Suprapubic skin (tissue), 4 donors: ENCODE measurements at regions not wholly inside any gene's neighbourhood (a gene's known extent, or its start where the extent isn't known, plus 50 kb on each side); places are given as distances from the start of the nearest gene placed in this dataset.
"Not testable (repeated sequence)": the region's sequence is repeated elsewhere in the genome, so short reads cannot be mapped to it uniquely, and the experiment has no call there.

ENCODE experiments used
- DNase-seq, 2 donors: peaks; one replicate each; pipeline ENCODE4 v3.0.0-alpha.2; 2019; ENCODE audit warnings: low spot score in 2 of 2
- H3K27ac ChIP-seq: fragments of 200-600 bp; sonication (generic); one replicate; pipeline ENCODE4 v1.5.1; 2019
- H3K27me3 ChIP-seq: fragments of 200-600 bp; sonication (generic); one replicate; pipeline ENCODE4 v1.5.1; 2019
- H3K36me3 ChIP-seq: fragments of 200-600 bp; sonication (generic); one replicate; pipeline ENCODE4 v1.5.1; 2019
- H3K4me1 ChIP-seq: fragments of 200-600 bp; sonication (generic); one replicate; pipeline ENCODE4 v1.5.1; 2019
- H3K4me3 ChIP-seq: fragments of 200-600 bp; sonication (generic); one replicate; pipeline ENCODE4 v1.5.1; 2019; ENCODE audit warnings: mild to moderate bottlenecking
- H3K9me3 ChIP-seq: fragments of 200-600 bp; sonication (generic); one replicate; pipeline ENCODE4 v1.5.1; 2019
- CTCF ChIP-seq, 2 donors: fragments of 200-600 bp in 1 of 2; fragments of 450-650 bp in 1 of 2; sonication (generic) in 1 of 2; IDR thresholded peaks; one replicate each; pipeline ENCODE4 v1.5.1; 2016 to 2019; ENCODE audit warnings: antibody characterized with exemption in 2 of 2, mild to moderate bottlenecking in 1 of 2, moderate library complexity in 1 of 2
- EP300 ChIP-seq: sonication (generic); formaldehyde crosslinking; IDR thresholded peaks from one replicate; pipeline ENCODE4 v1.6.1; 2017; ENCODE audit warnings: antibody characterized with exemption
- POLR2A ChIP-seq, 2 donors: fragments of 450-650 bp; IDR thresholded peaks; one replicate each; pipeline ENCODE4 v1.6.1; 2017; ENCODE audit warnings: antibody characterized with exemption in 2 of 2, mild to moderate bottlenecking in 2 of 2, moderate library complexity in 2 of 2
- POLR2AphosphoS5 ChIP-seq, 3 donors: sonication (generic); formaldehyde crosslinking; IDR thresholded peaks; one replicate each; pipeline ENCODE4 v1.6.1; 2017; ENCODE audit warnings: antibody characterized with exemption in 3 of 3
- WGBS: methylation state at CpG from one replicate; pipeline ENCODE4 v1.1.5; 2018; 5-methylcytosine and 5-hydroxymethylcytosine counted together

GRCh38 chr4:107363125-107363524 lies 327.0 kb upstream of the DKK2 start:
- no peak overlapping the region for H3K4me3 ChIP-seq
- DNase-seq, result no peak
- no peak overlapping the region for H3K27ac ChIP-seq
- H3K4me1 ChIP-seq, result no peaks in the 10 kb centered on the region
- no peaks in the 10 kb centered on the region for H3K9me3 ChIP-seq
- H3K36me3 ChIP-seq, result no peaks in the 10 kb centered on the region
- TF ChIP-seq EP300, result no peak
- no peak for TF ChIP-seq POLR2AphosphoS5 (IDR thresholded peaks at IDR 0.05)
- no peak for TF ChIP-seq POLR2A (IDR thresholded peaks at IDR 0.05)
- TF ChIP-seq CTCF (IDR thresholded peaks at IDR 0.05), result no peak
- H3K27me3 ChIP-seq, result no peaks in the 10 kb centered on the region
- WGBS, result 58% methylated on average over 2 of the region's 2 CpGs

GRCh38 chr4:107359208-107359607 lies 323.1 kb upstream of the DKK2 start:
- DNase-seq, result no peak
- TF ChIP-seq EP300 (no peak), CTCF (IDR thresholded peaks at IDR 0.05) (no peak), POLR2A (IDR thresholded peaks at IDR 0.05) (no peak), POLR2AphosphoS5 (IDR thresholded peaks at IDR 0.05) (no peak)
- Histone ChIP-seq H3K27me3 (no peaks in the 10 kb centered on the region), H3K4me1 (no peaks in the 10 kb centered on the region), H3K36me3 (no peaks in the 10 kb centered on the region), H3K4me3 (no peak overlapping the region), H3K9me3 (no peaks in the 10 kb centered on the region), H3K27ac (no peak overlapping the region)
- 89% methylated on average over 1 of the region's 1 CpG for WGBS

DNA sequence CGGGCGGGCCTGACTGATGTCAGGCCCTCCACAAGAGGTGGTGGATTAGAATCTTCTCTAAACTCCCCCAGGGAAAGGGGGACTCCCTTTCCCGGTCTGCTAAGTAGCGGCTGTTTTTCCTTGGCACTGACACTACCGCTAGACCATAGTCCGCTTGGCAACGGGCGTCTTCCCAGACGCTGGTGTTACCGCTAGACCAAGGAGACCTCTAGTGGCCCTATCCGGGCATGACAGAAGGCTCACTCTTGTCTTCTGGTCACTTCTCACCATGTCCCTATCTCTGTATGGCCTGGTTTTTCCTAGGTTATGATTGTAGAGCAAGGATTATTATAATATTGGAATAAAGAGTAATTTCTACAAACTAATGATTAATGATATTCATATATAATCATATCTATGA lies 318.2 kb upstream of the DKK2 start:
- 65% methylated on average over 11 of the region's 11 CpGs for WGBS
- not testable (repeated sequence) for H3K4me3 ChIP-seq

DNA sequence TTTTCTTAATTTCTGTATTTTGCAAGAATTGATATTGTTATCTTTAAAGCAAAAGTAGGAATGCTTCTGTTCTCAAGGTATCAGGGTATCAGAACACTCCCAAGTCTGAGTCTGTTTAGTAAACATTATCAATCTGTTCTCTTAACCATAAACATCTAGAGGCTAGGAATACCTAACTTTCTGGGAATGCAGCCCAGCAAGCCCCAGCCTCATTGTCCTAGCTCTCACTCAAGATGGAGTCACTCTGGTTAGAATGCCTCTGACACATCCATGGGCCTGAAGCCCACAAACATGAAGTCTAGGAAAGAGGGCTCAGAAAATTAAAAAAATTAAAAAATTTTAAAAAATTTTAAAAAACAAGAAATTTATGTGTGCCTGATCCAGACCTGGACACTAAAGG lies 315.1 kb upstream of the DKK2 start:
- Histone ChIP-seq H3K27ac (no peak overlapping the region), H3K9me3 (no peaks in the 10 kb centered on the region), H3K4me3 (no peak overlapping the region), H3K4me1 (no peaks in the 10 kb centered on the region), H3K27me3 (no peaks in the 10 kb centered on the region), H3K36me3 (no peaks in the 10 kb centered on the region)
- DNase-seq, result no peak
- TF ChIP-seq EP300 (no peak), CTCF (IDR thresholded peaks at IDR 0.05) (no peak), POLR2A (IDR thresholded peaks at IDR 0.05) (no peak)

More for the DNA sequence above, 318.2 kb upstream of the DKK2 start:
- H3K4me1 ChIP-seq, DNase-seq, H3K36me3 ChIP-seq, H3K27me3 ChIP-seq, H3K9me3 ChIP-seq, H3K27ac ChIP-seq: not testable (repeated sequence)

- Histone ChIP-seq H3K27me3 (no peaks in the 10 kb centered on the region), H3K27ac (no peak overlapping the region), H3K36me3 (no peaks in the 10 kb centered on the region), H3K4me1 (no peaks in the 10 kb centered on the region), H3K9me3 (no peaks in the 10 kb centered on the region), H3K4me3 (no peak overlapping the region)
- TF ChIP-seq POLR2A (IDR thresholded peaks at IDR 0.05) (no peak), POLR2AphosphoS5 (IDR thresholded peaks at IDR 0.05) (no peak), CTCF (IDR thresholded peaks at IDR 0.05) (no peak), EP300 (no peak)
- no peak for DNase-seq
Observed at GRCh38 chr4:107349732-107350131, 313.6 kb upstream of the DKK2 start.

- Histone ChIP-seq H3K4me1 (no peaks in the 10 kb centered on the region), H3K27ac (no peak overlapping the region), H3K9me3 (no peaks in the 10 kb centered on the region), H3K4me3 (no peak overlapping the region), H3K27me3 (no peaks in the 10 kb centered on the region), H3K36me3 (no peaks in the 10 kb centered on the region)
- TF ChIP-seq EP300 (no peak), POLR2AphosphoS5 (IDR thresholded peaks at IDR 0.05) (no peak), CTCF (IDR thresholded peaks at IDR 0.05) (no peak), POLR2A (IDR thresholded peaks at IDR 0.05) (no peak)
- no peak for DNase-seq
- 42% methylated on average over 1 of the region's 1 CpG for WGBS
Observed at GRCh38 chr4:107349266-107349665, 313.2 kb upstream of the DKK2 start.
